ENCODE measurements at regions not wholly inside any gene's neighbourhood (a gene's known extent, or its start where the extent isn't known, plus 50 kb on each side); places are given as distances from the start of the nearest gene placed in this dataset.

DNA sequence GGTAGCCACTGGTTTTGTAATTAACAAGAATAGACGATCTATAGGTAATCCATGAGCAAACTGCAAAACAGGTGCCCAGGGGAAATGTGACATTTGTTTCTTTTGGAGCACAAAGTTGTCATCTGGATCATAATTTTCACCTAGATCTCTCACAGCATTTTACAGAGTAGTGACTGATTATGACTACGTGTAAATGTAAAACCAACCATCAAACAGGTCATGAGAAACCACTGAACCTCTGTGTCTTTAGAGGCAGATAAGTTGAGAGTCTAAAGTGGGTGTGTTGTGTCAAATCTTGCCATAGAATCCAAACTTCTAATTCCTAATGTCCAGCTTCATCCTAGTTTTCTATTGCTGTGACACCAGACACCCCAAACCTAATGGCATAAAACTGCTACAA is 648.1 kb downstream of the MID1IP1 start:
- Histone ChIP-seq H3K4me3 (no peak overlapping the region), H3K27me3 (replicated peaks; ENCODE audit: insufficient read depth) (no peaks in the 10 kb centered on the region), H3K9me3 (no peaks in the 10 kb centered on the region), H3K36me3 (no peaks in the 10 kb centered on the region), H3K4me1 (ENCODE audit: control insufficient read depth in 1 of 2, low read depth in 2 of 2) (no peaks in the 10 kb centered on the region), H3K27ac (no peak overlapping the region)
- TF ChIP-seq, protein P1, sequence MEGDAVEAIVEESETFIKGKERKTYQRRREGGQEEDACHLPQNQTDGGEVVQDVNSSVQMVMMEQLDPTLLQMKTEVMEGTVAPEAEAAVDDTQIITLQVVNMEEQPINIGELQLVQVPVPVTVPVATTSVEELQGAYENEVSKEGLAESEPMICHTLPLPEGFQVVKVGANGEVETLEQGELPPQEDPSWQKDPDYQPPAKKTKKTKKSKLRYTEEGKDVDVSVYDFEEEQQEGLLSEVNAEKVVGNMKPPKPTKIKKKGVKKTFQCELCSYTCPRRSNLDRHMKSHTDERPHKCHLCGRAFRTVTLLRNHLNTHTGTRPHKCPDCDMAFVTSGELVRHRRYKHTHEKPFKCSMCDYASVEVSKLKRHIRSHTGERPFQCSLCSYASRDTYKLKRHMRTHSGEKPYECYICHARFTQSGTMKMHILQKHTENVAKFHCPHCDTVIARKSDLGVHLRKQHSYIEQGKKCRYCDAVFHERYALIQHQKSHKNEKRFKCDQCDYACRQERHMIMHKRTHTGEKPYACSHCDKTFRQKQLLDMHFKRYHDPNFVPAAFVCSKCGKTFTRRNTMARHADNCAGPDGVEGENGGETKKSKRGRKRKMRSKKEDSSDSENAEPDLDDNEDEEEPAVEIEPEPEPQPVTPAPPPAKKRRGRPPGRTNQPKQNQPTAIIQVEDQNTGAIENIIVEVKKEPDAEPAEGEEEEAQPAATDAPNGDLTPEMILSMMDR (IDR thresholded peaks at IDR 0.05) = no peak
- DNase-seq (ENCODE audit: low spot score) (no peak), ATAC-seq (ENCODE audit: insufficient number of reproducible peaks, low FRiP score, low read depth) (no peak)

DNA sequence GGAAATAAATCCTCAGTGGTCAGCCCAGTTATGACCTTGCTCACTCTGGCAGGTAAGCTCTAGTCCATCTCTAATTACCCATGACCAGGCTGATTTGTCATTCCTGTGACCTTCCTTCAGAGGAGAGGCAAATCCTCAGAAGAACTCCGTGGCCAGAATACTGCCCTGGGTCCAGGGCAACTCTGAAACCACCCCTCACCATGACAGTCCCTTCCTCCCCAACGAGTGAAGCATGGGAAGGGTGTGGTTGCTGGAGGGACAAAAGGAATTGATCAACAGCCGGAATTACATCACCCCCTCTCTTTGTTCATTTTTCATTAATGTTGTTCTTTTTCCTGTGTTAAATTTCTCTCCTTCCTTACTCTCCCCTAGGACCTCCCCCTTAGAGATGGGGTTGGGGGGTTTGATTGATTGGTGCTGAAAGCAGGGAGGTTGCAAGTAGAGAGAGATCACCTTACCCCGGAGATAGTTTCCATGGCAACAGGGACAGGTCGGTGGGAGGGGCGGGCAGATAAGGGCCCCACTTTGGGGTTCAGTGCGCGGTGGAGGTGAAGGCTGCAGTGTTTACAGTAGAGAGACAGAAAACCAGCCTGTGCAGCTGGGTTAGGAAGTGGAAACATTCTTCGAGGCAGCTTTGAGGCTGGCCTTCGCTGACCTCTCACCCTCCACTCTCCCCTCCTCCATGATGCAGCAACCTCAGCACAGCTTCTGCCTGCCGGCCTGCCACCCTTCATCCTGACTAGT is 647.4 kb downstream of the BCOR start:
- Histone ChIP-seq H3K4me3 (no peak overlapping the region), H3K36me3 (no peaks in the 10 kb centered on the region), H3K4me1 (ENCODE audit: control insufficient read depth in 1 of 2, low read depth in 2 of 2) (no peaks in the 10 kb centered on the region), H3K9me3 (no peaks in the 10 kb centered on the region), H3K27me3 (replicated peaks; ENCODE audit: insufficient read depth) (no peaks in the 10 kb centered on the region), H3K27ac (no peak overlapping the region)
- ATAC-seq (ENCODE audit: insufficient number of reproducible peaks, low FRiP score, low read depth) = no peak
- DNase-seq (ENCODE audit: low spot score) = no peak
- TF ChIP-seq, protein P1 (IDR thresholded peaks at IDR 0.05) = no peak

DNA sequence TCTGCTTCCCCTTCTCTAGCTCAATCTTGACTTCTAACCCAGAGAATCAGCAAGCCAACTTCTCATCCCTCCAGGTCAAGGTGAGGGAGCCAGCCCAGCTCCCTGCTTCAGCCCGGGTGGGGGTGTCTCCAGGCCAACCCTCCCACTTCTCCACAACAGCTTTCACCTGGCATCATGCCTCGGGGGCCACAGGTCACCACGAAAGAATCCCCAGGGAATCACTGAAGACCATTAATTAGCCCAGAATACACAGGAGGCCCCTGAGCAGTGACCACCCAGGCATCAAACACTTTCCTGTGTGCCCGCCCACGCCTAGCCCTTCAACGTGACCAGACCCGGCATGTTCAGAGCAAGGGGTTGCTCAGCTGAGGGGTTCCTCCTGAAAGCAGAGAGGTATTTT is 646.7 kb downstream of the BCOR start:
- H3K9me3 ChIP-seq = no peaks in the 10 kb centered on the region
- no peaks in the 10 kb centered on the region for H3K36me3 ChIP-seq
- no peak overlapping the region for H3K27ac ChIP-seq
- DNase-seq (ENCODE audit: low spot score) (no peak), ATAC-seq (ENCODE audit: insufficient number of reproducible peaks, low FRiP score, low read depth) (no peak)
- TF ChIP-seq, protein P1 (IDR thresholded peaks at IDR 0.05) = no peak
- no peaks in the 10 kb centered on the region for H3K4me1 ChIP-seq (ENCODE audit: control insufficient read depth in 1 of 2, low read depth in 2 of 2)
- no peak overlapping the region for H3K4me3 ChIP-seq
- no peaks in the 10 kb centered on the region for H3K27me3 ChIP-seq (replicated peaks; ENCODE audit: insufficient read depth)

- H3K4me1 ChIP-seq (ENCODE audit: control insufficient read depth in 1 of 2, low read depth in 2 of 2) = no peaks in the 10 kb centered on the region
- H3K27me3 ChIP-seq (replicated peaks; ENCODE audit: insufficient read depth) = no peaks in the 10 kb centered on the region
- TF ChIP-seq, protein P1 (IDR thresholded peaks at IDR 0.05) = no peak
- no peak overlapping the region for H3K4me3 ChIP-seq
- no peak overlapping the region for H3K27ac ChIP-seq
- no peaks in the 10 kb centered on the region for H3K36me3 ChIP-seq
- H3K9me3 ChIP-seq = no peaks in the 10 kb centered on the region
- ATAC-seq (ENCODE audit: insufficient number of reproducible peaks, low FRiP score, low read depth) = no peak
- no peak for DNase-seq (ENCODE audit: low spot score)
These were observed 645.4 kb downstream of the BCOR start for GRCh38 chrX:39452401-39452800.

DNA sequence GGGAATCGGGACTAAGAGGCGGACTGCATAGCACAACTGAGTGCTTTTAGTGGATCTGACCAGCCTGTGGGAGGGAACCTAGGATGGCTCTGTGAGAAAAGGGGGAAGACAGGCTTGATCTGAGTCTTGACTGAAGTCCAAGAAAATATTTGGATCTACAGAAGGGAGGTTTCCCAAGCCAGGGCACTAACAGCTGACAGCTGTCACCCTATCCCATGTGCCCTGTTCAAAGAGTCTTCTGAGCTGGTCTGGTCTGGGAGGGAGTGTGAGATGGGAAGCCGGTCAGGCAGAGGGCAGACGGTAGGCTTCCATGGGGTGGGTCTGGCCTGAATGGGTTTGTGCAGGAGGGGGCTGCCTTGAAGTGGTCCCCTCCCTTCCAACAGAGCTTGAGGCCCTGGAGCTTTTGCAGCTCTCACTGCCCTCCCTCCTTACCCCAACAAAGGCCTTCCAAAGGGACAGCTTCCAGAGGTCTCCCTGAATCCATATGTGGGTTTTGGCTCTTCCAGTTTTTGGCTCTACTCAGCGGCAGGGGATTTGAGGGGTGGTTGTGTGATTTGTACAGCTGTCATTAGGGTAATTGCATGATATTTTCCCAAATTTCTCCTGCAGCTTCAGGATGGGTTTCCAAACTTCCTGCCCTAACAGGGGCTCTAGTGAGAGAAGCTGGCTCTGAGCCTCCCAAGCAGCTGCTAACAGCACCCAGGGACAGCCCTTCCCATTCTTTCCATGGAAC is 643.7 kb downstream of the BCOR start:
- no peak for DNase-seq (ENCODE audit: low spot score)
- TF ChIP-seq, protein P1 (IDR thresholded peaks at IDR 0.05) = no peak
- H3K27me3 ChIP-seq (replicated peaks; ENCODE audit: insufficient read depth) = no peaks in the 10 kb centered on the region
- H3K4me1 ChIP-seq (ENCODE audit: control insufficient read depth in 1 of 2, low read depth in 2 of 2) = no peaks in the 10 kb centered on the region
- H3K27ac ChIP-seq = no peak overlapping the region
- no peak overlapping the region for H3K4me3 ChIP-seq
- H3K9me3 ChIP-seq = no peaks in the 10 kb centered on the region
- ATAC-seq (ENCODE audit: insufficient number of reproducible peaks, low FRiP score, low read depth) = no peak
- H3K36me3 ChIP-seq = no peaks in the 10 kb centered on the region
